OCI-LY1 (cell line): ENCODE measurements at regions not wholly inside any gene's neighbourhood (a gene's known extent, or its start where the extent isn't known, plus 50 kb on each side); places are given as distances from the start of the nearest gene placed in this dataset.

Source experiments
- H2AFZ ChIP-seq: fragments of 200-600 bp; sonication (generic), shearing (Covaris generic); 2 replicates; pipeline ENCODE4 v1.6.0; 2014; ENCODE audit warnings: antibody characterized with exemption, mild to moderate bottlenecking, low read length
- H3F3A ChIP-seq: fragments of 200-600 bp; sonication (generic), shearing (Covaris generic); 2 replicates; pipeline ENCODE4 v1.6.0; 2014; ENCODE audit warnings: mild to moderate bottlenecking, antibody characterized with exemption, low read length, moderate library complexity; ENCODE audit not compliant: insufficient read depth
- H3K27ac ChIP-seq: fragments of 200-600 bp; sonication (generic); 2 replicates; pipeline ENCODE4 v1.5.1; 2014; ENCODE audit warnings: low read length, mixed run types, mild to moderate bottlenecking, low read depth; ENCODE audit not compliant: poor library complexity, severe bottlenecking
- H3K27me3 ChIP-seq: fragments of 200-600 bp; sonication (generic); 2 replicates; pipeline ENCODE4 v1.6.0; 2014; ENCODE audit warnings: antibody characterized with exemption, mild to moderate bottlenecking, low read length, moderate library complexity; ENCODE audit not compliant: insufficient read depth
- H3K36me3 ChIP-seq: fragments of 200-600 bp; sonication (generic); 2 replicates; pipeline ENCODE4 v1.6.1; 2014; ENCODE audit warnings: mild to moderate bottlenecking, antibody characterized with exemption, low read length, moderate library complexity, mixed read lengths; ENCODE audit not compliant: insufficient read depth
- H3K4me1 ChIP-seq: fragments of 200-600 bp; sonication (generic); 2 replicates; pipeline ENCODE4 v1.5.1; 2014; ENCODE audit warnings: mild to moderate bottlenecking, low read length, moderate library complexity; ENCODE audit not compliant: insufficient read depth, severe bottlenecking
- H3K4me2 ChIP-seq: fragments of 200-600 bp; sonication (generic), shearing (Covaris generic); 2 replicates; pipeline ENCODE4 v1.6.1; 2014; ENCODE audit warnings: low read length
- H3K4me3 ChIP-seq: fragments of 200-600 bp; sonication (generic); 2 replicates; pipeline ENCODE4 v1.5.1; 2014; ENCODE audit warnings: low read length, low read depth, mild to moderate bottlenecking, mixed read lengths; ENCODE audit not compliant: poor library complexity, severe bottlenecking
- H3K79me2 ChIP-seq: fragments of 200-600 bp; shearing (Covaris generic); 2 replicates; pipeline ENCODE4 v1.6.1; 2016; ENCODE audit warnings: mixed run types, low read length, mixed read lengths; ENCODE audit not compliant: insufficient read depth
- H3K9ac ChIP-seq: fragments of 200-600 bp; sonication (generic), shearing (Covaris generic); 2 replicates; pipeline ENCODE4 v1.6.1; 2014; ENCODE audit warnings: mild to moderate bottlenecking, low read length, mixed read lengths
- H3K9me2 ChIP-seq: fragments of 200-600 bp; sonication (generic), shearing (Covaris generic); 2 replicates; pipeline ENCODE4 v1.6.1; 2014; ENCODE audit warnings: low read depth, mild to moderate bottlenecking, low read length, mixed read lengths
- H3K9me3 ChIP-seq: fragments of 200-600 bp; shearing (Covaris generic); 2 replicates; pipeline ENCODE4 v1.6.1; 2014; ENCODE audit warnings: low read length, mixed read lengths
- H4K20me1 ChIP-seq: fragments of 200-600 bp; sonication (generic), shearing (Covaris generic); 2 replicates; pipeline ENCODE4 v1.6.0; 2016; ENCODE audit warnings: mild to moderate bottlenecking, low read length; ENCODE audit not compliant: insufficient read depth
- EZH2 ChIP-seq: fragments of 200-600 bp; sonication (generic), shearing (Covaris generic); IDR thresholded peaks from 2 replicates; pipeline ENCODE4 v1.8.0; 2017; ENCODE audit warnings: borderline replicate concordance, mixed run types, mild to moderate bottlenecking, antibody characterized with exemption, low read length, moderate library complexity, mixed read lengths
- TF ChIP-seq, protein P1 (sequence below): fragments of 200-600 bp; sonication (generic), shearing (Covaris generic); IDR thresholded peaks from 2 replicates; pipeline ENCODE4 v1.5.1; 2017; ENCODE audit warnings: mild to moderate bottlenecking, antibody characterized with exemption, low read length, moderate library complexity, mixed read lengths

DNA sequence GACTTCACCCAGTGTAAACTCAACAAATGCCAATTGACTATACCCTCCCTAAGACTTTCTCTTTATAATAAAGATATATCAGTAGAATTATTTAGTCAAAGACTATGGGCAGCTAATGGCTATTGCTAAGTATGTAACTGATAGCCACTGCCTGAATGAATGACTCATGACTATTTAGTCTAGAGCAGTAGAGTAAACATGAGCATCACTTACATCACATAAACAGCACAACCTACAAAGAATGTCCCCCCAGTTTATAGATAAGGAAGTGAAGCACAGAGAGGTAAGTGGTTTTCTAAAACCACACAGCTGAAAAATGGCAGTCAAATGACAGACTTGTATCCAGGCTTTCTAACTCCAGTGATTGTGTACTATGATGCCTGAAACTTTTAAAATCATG, 507.0 kb downstream of the PPARGC1A start:
- Histone ChIP-seq H3F3A (no peaks in the 10 kb centered on the region), H3K36me3 (no peaks in the 10 kb centered on the region), H4K20me1 (no peaks in the 10 kb centered on the region), H3K9me3 (no peaks in the 10 kb centered on the region), H3K27me3 (no peaks in the 10 kb centered on the region), H3K4me2 (no peak overlapping the region), H2AFZ (no peak overlapping the region), H3K27ac (no peak overlapping the region), H3K4me1 (no peaks in the 10 kb centered on the region), H3K79me2 (no peaks in the 10 kb centered on the region), H3K9me2 (no peaks in the 10 kb centered on the region), H3K9ac (no peak overlapping the region), H3K4me3 (no peak overlapping the region)
- TF ChIP-seq, protein P1, sequence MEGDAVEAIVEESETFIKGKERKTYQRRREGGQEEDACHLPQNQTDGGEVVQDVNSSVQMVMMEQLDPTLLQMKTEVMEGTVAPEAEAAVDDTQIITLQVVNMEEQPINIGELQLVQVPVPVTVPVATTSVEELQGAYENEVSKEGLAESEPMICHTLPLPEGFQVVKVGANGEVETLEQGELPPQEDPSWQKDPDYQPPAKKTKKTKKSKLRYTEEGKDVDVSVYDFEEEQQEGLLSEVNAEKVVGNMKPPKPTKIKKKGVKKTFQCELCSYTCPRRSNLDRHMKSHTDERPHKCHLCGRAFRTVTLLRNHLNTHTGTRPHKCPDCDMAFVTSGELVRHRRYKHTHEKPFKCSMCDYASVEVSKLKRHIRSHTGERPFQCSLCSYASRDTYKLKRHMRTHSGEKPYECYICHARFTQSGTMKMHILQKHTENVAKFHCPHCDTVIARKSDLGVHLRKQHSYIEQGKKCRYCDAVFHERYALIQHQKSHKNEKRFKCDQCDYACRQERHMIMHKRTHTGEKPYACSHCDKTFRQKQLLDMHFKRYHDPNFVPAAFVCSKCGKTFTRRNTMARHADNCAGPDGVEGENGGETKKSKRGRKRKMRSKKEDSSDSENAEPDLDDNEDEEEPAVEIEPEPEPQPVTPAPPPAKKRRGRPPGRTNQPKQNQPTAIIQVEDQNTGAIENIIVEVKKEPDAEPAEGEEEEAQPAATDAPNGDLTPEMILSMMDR: no peak
- no peak for TF ChIP-seq EZH2

- Histone ChIP-seq H3K9ac (no peak overlapping the region), H3K9me2 (no peaks in the 10 kb centered on the region), H3K27ac (no peak overlapping the region), H3K9me3 (no peaks in the 10 kb centered on the region), H4K20me1 (no peaks in the 10 kb centered on the region), H3K27me3 (no peaks in the 10 kb centered on the region), H3K79me2 (no peaks in the 10 kb centered on the region), H3K4me1 (no peaks in the 10 kb centered on the region), H2AFZ (no peak overlapping the region), H3F3A (no peaks in the 10 kb centered on the region), H3K4me3 (no peak overlapping the region), H3K36me3 (no peaks in the 10 kb centered on the region), H3K4me2 (no peak overlapping the region)
- TF ChIP-seq, protein P1: no peak
- no peak for TF ChIP-seq EZH2
Measured at GRCh38 chr4:23374259-23374658, 515.6 kb downstream of the PPARGC1A start.

- H3K4me1 ChIP-seq: no peaks in the 10 kb centered on the region
- H2AFZ ChIP-seq: no peak overlapping the region
- TF ChIP-seq, protein P1: no peak
- H3K9me2 ChIP-seq: no peaks in the 10 kb centered on the region
- H3K4me3 ChIP-seq: no peak overlapping the region
- H3F3A ChIP-seq: no peaks in the 10 kb centered on the region
- H3K4me2 ChIP-seq: no peak overlapping the region
- H3K9me3 ChIP-seq: no peaks in the 10 kb centered on the region
- H3K27ac ChIP-seq: no peak overlapping the region
- no peaks in the 10 kb centered on the region for H3K27me3 ChIP-seq
- no peak overlapping the region for H3K9ac ChIP-seq
- H3K79me2 ChIP-seq: no peaks in the 10 kb centered on the region
- no peaks in the 10 kb centered on the region for H3K36me3 ChIP-seq
- no peaks in the 10 kb centered on the region for H4K20me1 ChIP-seq
Measured at GRCh38 chr4:23373261-23373660, 516.6 kb downstream of the PPARGC1A start.
